ENCODE measurements at regions not wholly inside any gene's neighbourhood (a gene's known extent, or its start where the extent isn't known, plus 50 kb on each side); places are given as distances from the start of the nearest gene placed in this dataset.

- no peak for DNase-seq
- no peak for TF ChIP-seq CTCF (IDR thresholded peaks at IDR 0.05; ENCODE audit: partially characterized antibody, unreplicated experiment)
- H3K27me3 Mint-ChIP-seq (ENCODE audit: unreplicated experiment), result no peaks in the 10 kb centered on the region
- no peak overlapping the region for H3K4me3 Mint-ChIP-seq (ENCODE audit: unreplicated experiment)
- H3K4me1 Mint-ChIP-seq (ENCODE audit: low read depth, unreplicated experiment), result peaks cover 7% of the 10 kb centered on the region
- H3K27ac Mint-ChIP-seq (ENCODE audit: unreplicated experiment), result no peak overlapping the region
- H3K9me3 Mint-ChIP-seq (ENCODE audit: unreplicated experiment), result no peaks in the 10 kb centered on the region
- no peaks in the 10 kb centered on the region for H3K36me3 Mint-ChIP-seq (ENCODE audit: unreplicated experiment)
These were observed 133.2 kb upstream of the RPS6KA3 start for GRCh38 chrX:20399728-20400414.

GRCh38 chrX:20397587-20397986 is 130.9 kb upstream of the RPS6KA3 start:
- Mint-ChIP-seq H3K36me3 (ENCODE audit: unreplicated experiment) (no peaks in the 10 kb centered on the region), H3K9me3 (ENCODE audit: unreplicated experiment) (no peaks in the 10 kb centered on the region), H3K27ac (ENCODE audit: unreplicated experiment) (no peak overlapping the region), H3K4me3 (ENCODE audit: unreplicated experiment) (no peak overlapping the region), H3K4me1 (ENCODE audit: low read depth, unreplicated experiment) (peaks cover 7% of the 10 kb centered on the region), H3K27me3 (ENCODE audit: unreplicated experiment) (no peaks in the 10 kb centered on the region)
- no peak for DNase-seq
- TF ChIP-seq CTCF (IDR thresholded peaks at IDR 0.05; ENCODE audit: partially characterized antibody, unreplicated experiment), result no peak

- H3K9me3 Mint-ChIP-seq (ENCODE audit: unreplicated experiment), result no peaks in the 10 kb centered on the region
- no peak for TF ChIP-seq CTCF (IDR thresholded peaks at IDR 0.05; ENCODE audit: partially characterized antibody, unreplicated experiment)
- H3K4me3 Mint-ChIP-seq (ENCODE audit: unreplicated experiment), result no peak overlapping the region
- H3K4me1 Mint-ChIP-seq (ENCODE audit: low read depth, unreplicated experiment), result peaks cover 7% of the 10 kb centered on the region
- no peak for DNase-seq
- H3K36me3 Mint-ChIP-seq (ENCODE audit: unreplicated experiment), result no peaks in the 10 kb centered on the region
- no peaks in the 10 kb centered on the region for H3K27me3 Mint-ChIP-seq (ENCODE audit: unreplicated experiment)
- H3K27ac Mint-ChIP-seq (ENCODE audit: unreplicated experiment), result no peak overlapping the region
These were observed 127.7 kb upstream of the RPS6KA3 start for GRCh38 chrX:20394451-20394850.

GRCh38 chrX:20393944-20394343 is 127.2 kb upstream of the RPS6KA3 start:
- no peak for DNase-seq
- no peak for TF ChIP-seq CTCF (IDR thresholded peaks at IDR 0.05; ENCODE audit: partially characterized antibody, unreplicated experiment)
- Mint-ChIP-seq H3K36me3 (ENCODE audit: unreplicated experiment) (no peaks in the 10 kb centered on the region), H3K4me1 (ENCODE audit: low read depth, unreplicated experiment) (peaks cover 7% of the 10 kb centered on the region), H3K4me3 (ENCODE audit: unreplicated experiment) (no peak overlapping the region), H3K27me3 (ENCODE audit: unreplicated experiment) (no peaks in the 10 kb centered on the region), H3K27ac (ENCODE audit: unreplicated experiment) (no peak overlapping the region), H3K9me3 (ENCODE audit: unreplicated experiment) (no peaks in the 10 kb centered on the region)

GRCh38 chrX:20388594-20388993 is 121.9 kb upstream of the RPS6KA3 start:
- H3K36me3 Mint-ChIP-seq (ENCODE audit: unreplicated experiment), result no peaks in the 10 kb centered on the region
- TF ChIP-seq CTCF (IDR thresholded peaks at IDR 0.05; ENCODE audit: partially characterized antibody, unreplicated experiment), result no peak
- H3K4me1 Mint-ChIP-seq (ENCODE audit: low read depth, unreplicated experiment), result no peaks in the 10 kb centered on the region
- no peak overlapping the region for H3K4me3 Mint-ChIP-seq (ENCODE audit: unreplicated experiment)
- no peaks in the 10 kb centered on the region for H3K27me3 Mint-ChIP-seq (ENCODE audit: unreplicated experiment)
- DNase-seq, result no peak
- no peak overlapping the region for H3K27ac Mint-ChIP-seq (ENCODE audit: unreplicated experiment)
- peaks cover 2% of the 10 kb centered on the region for H3K9me3 Mint-ChIP-seq (ENCODE audit: unreplicated experiment)
